HG02981 (cell line): ENCODE measurements at regions not wholly inside any gene's neighbourhood (a gene's known extent, or its start where the extent isn't known, plus 50 kb on each side); places are given as distances from the start of the nearest gene placed in this dataset.

ENCODE experiments used
- ATAC-seq: cut with Tn5 transposase; IDR thresholded peaks from one replicate; pipeline ENCODE4 v1.9.1; 2021; ENCODE audit warnings: mild to moderate bottlenecking, moderate library complexity; ENCODE audit not compliant: unreplicated experiment

GRCh38 chr9:109880276-109881169 is 100.5 kb downstream of the PALM2AKAP2 start:
- peak; percentile 68 for ATAC-seq

- no peak for ATAC-seq
Measured at GRCh38 chr9:109883623-109884022, 103.6 kb downstream of the PALM2AKAP2 start.

DNA sequence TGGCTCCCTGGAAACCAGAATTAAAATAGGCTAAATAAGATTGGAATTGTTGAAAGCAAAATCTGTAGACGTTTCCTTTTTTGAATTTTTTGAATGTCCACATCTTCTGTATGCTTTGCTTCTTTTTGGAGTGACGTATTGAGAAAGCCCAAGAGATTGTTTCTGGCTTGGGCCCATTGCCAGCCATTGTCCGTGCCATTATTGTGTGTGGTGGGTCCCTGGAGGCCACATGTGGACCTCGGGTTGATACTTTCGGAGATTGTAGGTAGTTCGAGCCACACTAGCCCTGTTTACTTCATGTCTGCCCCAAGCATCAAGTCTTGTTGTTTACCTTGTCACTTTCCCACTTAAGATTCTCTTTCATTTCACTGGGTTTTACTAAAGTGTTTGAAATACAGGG is 106.0 kb downstream of the PALM2AKAP2 start:
- ATAC-seq, result no peak

DNA sequence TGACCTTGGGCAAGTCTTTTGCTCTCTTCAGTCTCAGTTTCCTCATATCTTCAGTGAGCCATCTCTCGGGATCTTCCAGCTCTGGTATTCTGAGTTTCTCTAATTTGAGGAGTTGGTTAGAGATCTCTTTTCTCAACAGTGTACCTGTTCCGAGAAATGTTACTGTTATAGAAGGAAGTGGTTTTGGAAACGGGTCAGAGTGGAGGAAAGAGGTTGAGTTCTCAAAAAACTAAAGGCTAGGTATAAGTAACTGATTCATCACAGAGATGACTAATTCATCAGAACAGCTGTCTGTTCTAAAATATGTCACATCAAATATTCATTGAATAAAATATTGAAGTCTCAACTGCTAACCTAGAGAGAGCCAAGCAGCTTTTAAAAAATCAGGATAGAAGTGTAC is 106.6 kb downstream of the PALM2AKAP2 start:
- peak; percentile 80 for ATAC-seq

DNA sequence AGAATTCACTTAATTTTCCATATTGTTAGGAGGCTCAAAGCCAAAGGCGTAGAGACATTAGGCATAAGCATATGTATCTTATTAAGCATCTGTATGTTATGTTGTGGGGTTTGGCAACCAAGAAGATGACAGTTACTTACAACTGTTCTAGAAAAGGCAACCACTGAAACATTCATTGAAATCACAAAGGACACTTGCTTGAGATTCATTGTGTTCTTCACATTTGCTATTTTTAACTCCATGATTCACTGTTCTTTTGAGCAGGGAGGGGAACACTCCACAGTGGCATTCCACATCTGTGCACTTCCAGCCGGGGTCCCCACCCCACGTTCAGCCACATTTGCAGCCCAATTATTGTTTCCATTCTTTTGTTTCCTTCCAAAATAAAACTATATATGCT is 107.1 kb downstream of the PALM2AKAP2 start:
- ATAC-seq, result peak; percentile 34

- no peak for ATAC-seq
Measured at GRCh38 chr9:109888695-109889094, 108.7 kb downstream of the PALM2AKAP2 start.

DNA sequence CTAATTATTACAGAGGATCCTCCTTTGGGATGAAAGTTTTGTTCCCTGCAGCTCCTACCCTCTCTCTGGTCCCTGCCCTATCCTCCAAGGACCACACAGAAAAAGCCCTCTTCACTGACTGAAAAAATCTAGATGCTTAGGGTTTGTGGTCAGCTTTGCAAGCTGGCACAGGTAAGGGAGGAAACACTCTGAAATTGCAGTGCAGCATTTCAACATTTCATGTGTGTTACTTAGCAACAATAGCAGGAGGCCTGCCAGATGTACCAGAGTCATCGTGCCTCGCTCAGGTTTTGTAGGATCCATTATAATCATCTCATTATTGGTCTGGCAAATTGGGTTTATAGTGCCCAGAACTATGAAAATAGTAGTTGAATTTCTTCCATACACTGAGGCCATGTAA is 109.5 kb downstream of the PALM2AKAP2 start:
- no peak for ATAC-seq

DNA sequence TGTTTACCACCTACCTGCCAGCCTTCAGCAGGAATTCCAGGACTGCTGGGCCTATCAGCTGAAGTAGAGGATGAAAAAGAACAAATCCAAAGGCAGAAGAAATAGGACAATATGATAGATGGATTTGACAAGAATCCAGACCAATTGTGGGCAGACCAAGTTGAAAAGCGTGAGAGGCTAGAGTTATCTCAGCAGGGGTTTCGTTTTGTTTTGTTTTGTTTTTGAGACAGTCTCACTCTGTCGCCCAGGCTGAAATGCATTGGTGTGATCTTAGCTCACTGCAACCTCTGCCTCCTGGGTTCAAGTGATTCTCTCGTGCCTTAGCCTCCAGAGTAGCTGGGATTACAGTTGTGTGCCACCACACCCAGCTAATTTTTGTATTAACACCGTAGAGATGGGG is 113.2 kb downstream of the PALM2AKAP2 start:
- ATAC-seq, result peak; percentile 34

GRCh38 chr9:109894473-109894872 is 114.5 kb downstream of the PALM2AKAP2 start:
- no peak for ATAC-seq

GRCh38 chr9:109894921-109895758 is 115.1 kb downstream of the PALM2AKAP2 start:
- peak; percentile 58 for ATAC-seq

- no peak for ATAC-seq
Measured at GRCh38 chr9:109901201-109901600, 121.2 kb downstream of the PALM2AKAP2 start.

GRCh38 chr9:109903515-109904138 is 123.6 kb downstream of the PALM2AKAP2 start:
- ATAC-seq, result peak; percentile 32

- no peak for ATAC-seq
Measured at GRCh38 chr9:109904666-109905065, 124.7 kb downstream of the PALM2AKAP2 start.

GRCh38 chr9:109905472-109905871 is 125.5 kb downstream of the PALM2AKAP2 start:
- no peak for ATAC-seq

DNA sequence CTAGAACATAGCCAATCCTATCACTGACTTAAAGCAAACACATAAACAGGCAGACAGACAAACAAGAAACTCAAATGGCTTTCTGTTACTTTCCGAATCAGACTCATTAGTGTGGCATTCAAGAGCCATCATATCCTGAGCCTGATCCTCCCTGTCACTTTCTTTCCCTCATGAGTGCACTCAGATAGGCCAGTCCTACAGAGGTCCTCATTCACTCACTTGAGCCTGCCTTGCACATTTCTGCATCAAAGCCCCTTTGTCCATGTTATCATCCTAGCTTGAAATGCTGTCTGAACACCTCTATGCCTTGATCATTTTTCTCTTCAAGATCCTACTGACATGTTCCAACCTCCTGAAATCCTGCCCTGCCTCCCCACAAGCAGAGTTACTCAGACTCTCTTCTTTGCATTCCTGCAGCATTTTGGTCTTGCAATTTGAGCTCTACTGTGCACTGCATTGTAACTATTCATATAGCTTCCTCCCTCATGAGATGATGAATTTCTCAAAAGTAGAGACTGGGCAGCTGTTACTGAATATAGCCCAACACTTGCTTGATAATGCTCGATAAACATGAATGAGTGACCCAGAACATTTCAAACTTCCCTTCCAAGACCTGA is 126.9 kb downstream of the PALM2AKAP2 start:
- ATAC-seq, result peak; percentile 4

- peak; percentile 73 for ATAC-seq
Measured at GRCh38 chr9:109907400-109907799, 127.4 kb downstream of the PALM2AKAP2 start.

DNA sequence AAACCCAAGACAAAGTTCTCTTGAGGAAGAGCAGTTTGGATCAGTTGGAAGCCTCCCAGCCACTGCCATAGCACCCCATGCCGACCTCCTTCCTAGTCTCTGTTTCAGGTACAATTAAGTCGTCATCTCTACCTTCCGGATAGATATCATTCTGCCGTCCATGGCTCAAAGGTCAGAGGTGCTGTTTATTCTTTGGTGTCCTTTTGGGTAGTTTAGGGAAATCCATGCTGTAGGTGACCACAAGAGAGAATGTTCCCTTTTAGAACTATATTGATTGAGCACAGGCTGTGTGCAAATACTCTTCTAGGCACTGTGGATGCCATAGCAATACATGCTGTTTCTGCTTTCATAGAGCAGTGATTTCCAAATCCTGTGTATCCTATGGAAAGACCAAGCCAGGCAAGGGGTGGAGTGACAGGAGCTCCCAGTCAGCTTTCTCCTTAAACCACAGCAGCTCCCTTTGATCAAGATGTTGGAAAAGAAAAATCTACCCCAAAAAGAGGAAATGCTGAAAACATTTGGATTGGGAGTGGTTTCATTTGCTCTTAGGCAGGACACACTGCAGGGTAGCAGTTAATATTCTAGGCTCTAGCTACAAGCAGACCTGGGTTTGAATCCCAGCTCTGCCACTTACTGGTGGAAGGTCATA is 127.9 kb downstream of the PALM2AKAP2 start:
- no peak for ATAC-seq

GRCh38 chr9:109908459-109909390 is 128.7 kb downstream of the PALM2AKAP2 start:
- no peak for ATAC-seq
